OCI-LY1 (cell line): ENCODE measurements at regions not wholly inside any gene's neighbourhood (a gene's known extent, or its start where the extent isn't known, plus 50 kb on each side); places are given as distances from the start of the nearest gene placed in this dataset.

Experiments used
- H2AFZ ChIP-seq: fragments of 200-600 bp; sonication (generic), shearing (Covaris generic); 2 replicates; pipeline ENCODE4 v1.6.0; 2014; ENCODE audit warnings: antibody characterized with exemption, mild to moderate bottlenecking, low read length
- H3F3A ChIP-seq: fragments of 200-600 bp; sonication (generic), shearing (Covaris generic); 2 replicates; pipeline ENCODE4 v1.6.0; 2014; ENCODE audit warnings: mild to moderate bottlenecking, antibody characterized with exemption, low read length, moderate library complexity; ENCODE audit not compliant: insufficient read depth
- H3K27ac ChIP-seq: fragments of 200-600 bp; sonication (generic); 2 replicates; pipeline ENCODE4 v1.5.1; 2014; ENCODE audit warnings: low read length, mixed run types, mild to moderate bottlenecking, low read depth; ENCODE audit not compliant: poor library complexity, severe bottlenecking
- H3K27me3 ChIP-seq: fragments of 200-600 bp; sonication (generic); 2 replicates; pipeline ENCODE4 v1.6.0; 2014; ENCODE audit warnings: antibody characterized with exemption, mild to moderate bottlenecking, low read length, moderate library complexity; ENCODE audit not compliant: insufficient read depth
- H3K36me3 ChIP-seq: fragments of 200-600 bp; sonication (generic); 2 replicates; pipeline ENCODE4 v1.6.1; 2014; ENCODE audit warnings: mild to moderate bottlenecking, antibody characterized with exemption, low read length, moderate library complexity, mixed read lengths; ENCODE audit not compliant: insufficient read depth
- H3K4me1 ChIP-seq: fragments of 200-600 bp; sonication (generic); 2 replicates; pipeline ENCODE4 v1.5.1; 2014; ENCODE audit warnings: mild to moderate bottlenecking, low read length, moderate library complexity; ENCODE audit not compliant: insufficient read depth, severe bottlenecking
- H3K4me2 ChIP-seq: fragments of 200-600 bp; sonication (generic), shearing (Covaris generic); 2 replicates; pipeline ENCODE4 v1.6.1; 2014; ENCODE audit warnings: low read length
- H3K4me3 ChIP-seq: fragments of 200-600 bp; sonication (generic); 2 replicates; pipeline ENCODE4 v1.5.1; 2014; ENCODE audit warnings: low read length, low read depth, mild to moderate bottlenecking, mixed read lengths; ENCODE audit not compliant: poor library complexity, severe bottlenecking
- H3K79me2 ChIP-seq: fragments of 200-600 bp; shearing (Covaris generic); 2 replicates; pipeline ENCODE4 v1.6.1; 2016; ENCODE audit warnings: mixed run types, low read length, mixed read lengths; ENCODE audit not compliant: insufficient read depth
- H3K9ac ChIP-seq: fragments of 200-600 bp; sonication (generic), shearing (Covaris generic); 2 replicates; pipeline ENCODE4 v1.6.1; 2014; ENCODE audit warnings: mild to moderate bottlenecking, low read length, mixed read lengths
- H3K9me2 ChIP-seq: fragments of 200-600 bp; sonication (generic), shearing (Covaris generic); 2 replicates; pipeline ENCODE4 v1.6.1; 2014; ENCODE audit warnings: low read depth, mild to moderate bottlenecking, low read length, mixed read lengths
- H3K9me3 ChIP-seq: fragments of 200-600 bp; shearing (Covaris generic); 2 replicates; pipeline ENCODE4 v1.6.1; 2014; ENCODE audit warnings: low read length, mixed read lengths
- H4K20me1 ChIP-seq: fragments of 200-600 bp; sonication (generic), shearing (Covaris generic); 2 replicates; pipeline ENCODE4 v1.6.0; 2016; ENCODE audit warnings: mild to moderate bottlenecking, low read length; ENCODE audit not compliant: insufficient read depth
- EZH2 ChIP-seq: fragments of 200-600 bp; sonication (generic), shearing (Covaris generic); IDR thresholded peaks from 2 replicates; pipeline ENCODE4 v1.8.0; 2017; ENCODE audit warnings: borderline replicate concordance, mixed run types, mild to moderate bottlenecking, antibody characterized with exemption, low read length, moderate library complexity, mixed read lengths
- TF ChIP-seq, protein P1 (sequence below): fragments of 200-600 bp; sonication (generic), shearing (Covaris generic); IDR thresholded peaks from 2 replicates; pipeline ENCODE4 v1.5.1; 2017; ENCODE audit warnings: mild to moderate bottlenecking, antibody characterized with exemption, low read length, moderate library complexity, mixed read lengths

DNA sequence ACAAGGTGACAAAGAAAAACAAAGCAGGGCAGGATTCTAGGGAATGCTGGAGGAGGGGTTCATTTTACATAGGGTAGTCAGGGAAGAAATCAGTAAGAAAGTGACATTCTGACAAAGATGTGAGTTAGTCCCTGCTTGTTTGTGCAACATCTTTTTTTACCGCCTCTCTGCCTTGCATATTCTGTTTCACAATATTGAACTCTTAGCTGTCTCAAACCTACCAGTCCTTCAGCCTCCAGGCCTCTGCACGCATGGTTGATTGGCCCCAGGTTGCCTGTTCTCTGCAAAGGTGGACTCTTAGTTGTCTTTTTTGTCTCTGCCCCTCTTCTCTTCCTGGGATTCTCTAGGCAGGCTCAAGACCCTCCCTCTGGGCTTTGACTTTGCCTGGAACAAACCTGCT lies 152.2 kb upstream of the RUNX1 start:
- Histone ChIP-seq H3K4me3 (no peak overlapping the region), H3K9ac (no peak overlapping the region), H3K27ac (no peak overlapping the region), H3K27me3 (no peaks in the 10 kb centered on the region), H3F3A (no peaks in the 10 kb centered on the region), H3K4me2 (no peak overlapping the region), H4K20me1 (no peaks in the 10 kb centered on the region), H3K4me1 (peaks cover 32% of the 10 kb centered on the region), H2AFZ (no peak overlapping the region), H3K9me3 (no peaks in the 10 kb centered on the region), H3K9me2 (no peaks in the 10 kb centered on the region), H3K79me2 (no peaks in the 10 kb centered on the region), H3K36me3 (no peaks in the 10 kb centered on the region)
- TF ChIP-seq, protein P1, sequence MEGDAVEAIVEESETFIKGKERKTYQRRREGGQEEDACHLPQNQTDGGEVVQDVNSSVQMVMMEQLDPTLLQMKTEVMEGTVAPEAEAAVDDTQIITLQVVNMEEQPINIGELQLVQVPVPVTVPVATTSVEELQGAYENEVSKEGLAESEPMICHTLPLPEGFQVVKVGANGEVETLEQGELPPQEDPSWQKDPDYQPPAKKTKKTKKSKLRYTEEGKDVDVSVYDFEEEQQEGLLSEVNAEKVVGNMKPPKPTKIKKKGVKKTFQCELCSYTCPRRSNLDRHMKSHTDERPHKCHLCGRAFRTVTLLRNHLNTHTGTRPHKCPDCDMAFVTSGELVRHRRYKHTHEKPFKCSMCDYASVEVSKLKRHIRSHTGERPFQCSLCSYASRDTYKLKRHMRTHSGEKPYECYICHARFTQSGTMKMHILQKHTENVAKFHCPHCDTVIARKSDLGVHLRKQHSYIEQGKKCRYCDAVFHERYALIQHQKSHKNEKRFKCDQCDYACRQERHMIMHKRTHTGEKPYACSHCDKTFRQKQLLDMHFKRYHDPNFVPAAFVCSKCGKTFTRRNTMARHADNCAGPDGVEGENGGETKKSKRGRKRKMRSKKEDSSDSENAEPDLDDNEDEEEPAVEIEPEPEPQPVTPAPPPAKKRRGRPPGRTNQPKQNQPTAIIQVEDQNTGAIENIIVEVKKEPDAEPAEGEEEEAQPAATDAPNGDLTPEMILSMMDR, result no peak
- no peak for TF ChIP-seq EZH2

DNA sequence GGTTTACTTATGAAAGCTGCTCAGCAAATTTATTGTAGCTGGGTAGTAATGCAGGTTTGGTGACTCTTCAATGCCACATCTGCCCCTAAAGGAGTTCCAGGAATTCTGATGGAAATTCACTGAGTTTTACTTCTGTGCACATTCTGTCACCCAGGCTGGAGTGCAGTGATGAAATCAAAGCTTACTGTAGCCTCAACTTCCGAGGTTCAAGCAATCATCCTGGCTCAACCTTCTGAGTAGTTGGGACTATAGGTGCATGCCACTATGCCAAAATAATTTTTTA lies 150.6 kb upstream of the RUNX1 start:
- H3K4me3 ChIP-seq, result no peak overlapping the region
- no peaks in the 10 kb centered on the region for H3K27me3 ChIP-seq
- no peak overlapping the region for H3K4me2 ChIP-seq
- H3K27ac ChIP-seq, result no peak overlapping the region
- no peaks in the 10 kb centered on the region for H4K20me1 ChIP-seq
- no peak overlapping the region for H3K9ac ChIP-seq
- no peaks in the 10 kb centered on the region for H3K36me3 ChIP-seq
- H3K9me3 ChIP-seq, result no peaks in the 10 kb centered on the region
- H3K79me2 ChIP-seq, result no peaks in the 10 kb centered on the region
- TF ChIP-seq EZH2, result no peak
- TF ChIP-seq, protein P1, result no peak
- no peaks in the 10 kb centered on the region for H3F3A ChIP-seq
- H3K4me1 ChIP-seq, result peaks cover 16% of the 10 kb centered on the region
- no peaks in the 10 kb centered on the region for H3K9me2 ChIP-seq
- H2AFZ ChIP-seq, result no peak overlapping the region

DNA sequence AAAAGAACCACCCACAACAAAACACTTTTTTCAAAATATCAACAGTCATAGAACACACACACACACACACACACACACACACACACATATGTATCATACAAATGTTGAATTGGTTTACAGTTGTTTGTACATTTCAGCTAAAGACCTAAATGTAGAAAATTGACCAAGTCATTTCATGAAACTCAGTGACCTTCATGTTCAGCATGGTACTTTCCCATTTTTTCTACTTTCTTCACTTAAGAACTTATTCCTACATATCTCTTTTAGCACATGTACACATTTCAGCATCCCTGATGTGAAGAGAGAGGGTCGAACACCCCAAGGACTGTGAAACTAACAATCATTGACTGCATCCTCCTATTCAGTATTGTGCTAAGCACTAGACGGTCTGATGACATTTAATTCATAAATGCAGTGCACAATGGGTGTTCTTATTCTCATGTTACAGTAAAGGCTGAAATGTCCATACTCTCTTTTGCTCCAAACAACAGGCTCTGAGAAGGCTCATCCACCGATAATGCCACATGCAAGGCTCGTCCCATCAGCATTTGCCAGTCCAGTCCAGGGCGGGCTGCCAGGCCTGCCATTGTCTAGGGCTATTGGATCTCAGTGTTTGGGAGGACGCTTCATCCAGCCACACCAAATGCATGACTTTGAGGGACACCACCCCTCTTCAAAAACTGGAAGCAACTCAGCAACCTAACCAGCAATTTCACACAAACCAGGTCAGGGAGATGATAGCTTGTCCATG lies 150.1 kb upstream of the RUNX1 start:
- H3K27ac ChIP-seq, result no peak overlapping the region
- TF ChIP-seq, protein P1, result no peak
- no peak for TF ChIP-seq EZH2

More for the DNA sequence above, 150.1 kb upstream of the RUNX1 start:
- H3K4me1 ChIP-seq, result peaks cover 10% of the 10 kb centered on the region
- no peak overlapping the region for H3K4me2 ChIP-seq
- H3F3A ChIP-seq, result no peaks in the 10 kb centered on the region
- no peaks in the 10 kb centered on the region for H3K9me3 ChIP-seq
- no peak overlapping the region for H2AFZ ChIP-seq
- H4K20me1 ChIP-seq, result no peaks in the 10 kb centered on the region
- no peaks in the 10 kb centered on the region for H3K79me2 ChIP-seq
- no peak overlapping the region for H3K9ac ChIP-seq
- H3K36me3 ChIP-seq, result no peaks in the 10 kb centered on the region
- no peaks in the 10 kb centered on the region for H3K9me2 ChIP-seq
- H3K27me3 ChIP-seq, result no peaks in the 10 kb centered on the region
- no peak overlapping the region for H3K4me3 ChIP-seq
